ENCODE measurements at regions not wholly inside any gene's neighbourhood (a gene's known extent, or its start where the extent isn't known, plus 50 kb on each side); places are given as distances from the start of the nearest gene placed in this dataset.

DNA sequence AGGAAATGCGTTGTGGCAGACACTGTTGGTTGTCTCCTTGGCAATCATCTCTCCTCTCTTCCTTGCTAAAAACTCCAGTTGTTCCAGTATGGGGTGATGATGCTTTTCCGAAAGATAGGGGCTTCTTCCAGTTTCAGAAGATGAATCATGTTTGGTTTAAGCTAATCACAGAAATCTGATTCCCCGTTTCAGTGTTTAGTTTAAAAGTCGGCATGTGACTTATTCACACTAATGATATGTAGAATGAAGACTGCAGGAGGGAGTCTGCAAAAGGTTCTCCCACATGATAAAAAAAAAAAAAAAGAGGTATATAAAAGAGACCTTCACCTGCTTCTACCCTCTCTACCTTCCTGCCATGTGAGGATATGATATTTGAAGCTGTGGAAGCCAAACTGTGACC is 239.0 kb upstream of the SIX2 start:
- no peak overlapping the region for H3K4me3 ChIP-seq
- no peak overlapping the region for H2AFZ ChIP-seq
- H3K27ac ChIP-seq, result no peak overlapping the region
- WGBS (ENCODE audit: low lambda C conversion rate, missing lambda C conversion rate), result 65% methylated on average over 4 of the region's 4 CpGs
- no peak for DNase-seq (ENCODE audit: low spot score)
- no peaks in the 10 kb centered on the region for H3K9me2 ChIP-seq (replicated peaks; ENCODE audit: insufficient read depth)
- no peaks in the 10 kb centered on the region for H3K27me3 ChIP-seq
- H4K20me1 ChIP-seq (ENCODE audit: insufficient read depth, poor library complexity, severe bottlenecking), result no peaks in the 10 kb centered on the region
- TF ChIP-seq EZH2 (IDR thresholded peaks at IDR 0.05; ENCODE audit: borderline replicate concordance) (no peak), EZH2phosphoT487 (IDR thresholded peaks at IDR 0.05; ENCODE audit: low read depth, severe bottlenecking, unreplicated experiment) (no peak), CTCF (IDR thresholded peaks at IDR 0.05; ENCODE audit: poor library complexity) (no peak)
- no peaks in the 10 kb centered on the region for H3K79me2 ChIP-seq
- H3K9me3 ChIP-seq (ENCODE audit: low read depth), result no peaks in the 10 kb centered on the region
- H3K4me2 ChIP-seq, result no peak overlapping the region
- H3K36me3 ChIP-seq (replicated peaks; ENCODE audit: insufficient read depth, low read depth), result no peaks in the 10 kb centered on the region
- no peaks in the 10 kb centered on the region for H3K4me1 ChIP-seq (ENCODE audit: insufficient read depth)

DNA sequence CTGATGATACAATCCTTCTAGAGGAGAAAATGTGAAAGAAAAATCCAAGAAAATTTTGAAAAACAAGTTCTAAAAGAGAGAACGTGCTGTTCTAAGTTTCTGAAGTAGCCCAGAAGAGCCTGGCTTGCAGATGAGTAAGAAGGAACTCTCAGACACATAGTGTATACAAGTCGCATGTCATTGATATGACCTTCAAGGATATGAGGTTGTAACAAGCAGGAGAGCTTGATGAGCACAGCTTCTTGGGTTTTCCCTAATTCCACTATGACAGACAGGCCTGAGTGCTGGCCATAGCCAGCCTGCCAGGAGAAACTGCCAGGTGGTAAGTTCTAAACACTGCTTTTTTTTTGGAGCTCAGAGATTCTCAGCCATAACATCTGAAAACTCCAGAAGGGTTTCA is 235.7 kb upstream of the SIX2 start:
- H3K4me2 ChIP-seq, result no peak overlapping the region
- 73% methylated on average over 2 of the region's 2 CpGs for WGBS (ENCODE audit: low lambda C conversion rate, missing lambda C conversion rate)
- H3K27ac ChIP-seq, result no peak overlapping the region
- no peak for TF ChIP-seq EZH2 (IDR thresholded peaks at IDR 0.05; ENCODE audit: borderline replicate concordance)
- TF ChIP-seq CTCF (IDR thresholded peaks at IDR 0.05; ENCODE audit: poor library complexity), result no peak
- no peak for TF ChIP-seq EZH2phosphoT487 (IDR thresholded peaks at IDR 0.05; ENCODE audit: low read depth, severe bottlenecking, unreplicated experiment)
- no peaks in the 10 kb centered on the region for H3K79me2 ChIP-seq
- H2AFZ ChIP-seq, result no peak overlapping the region
- no peaks in the 10 kb centered on the region for H3K9me2 ChIP-seq (replicated peaks; ENCODE audit: insufficient read depth)
- H3K36me3 ChIP-seq (replicated peaks; ENCODE audit: insufficient read depth, low read depth), result no peaks in the 10 kb centered on the region
- no peak overlapping the region for H3K4me3 ChIP-seq
- no peaks in the 10 kb centered on the region for H3K4me1 ChIP-seq (ENCODE audit: insufficient read depth)
- H3K27me3 ChIP-seq, result no peaks in the 10 kb centered on the region
- no peaks in the 10 kb centered on the region for H4K20me1 ChIP-seq (ENCODE audit: insufficient read depth, poor library complexity, severe bottlenecking)
- DNase-seq (ENCODE audit: low spot score), result no peak
- H3K9me3 ChIP-seq (ENCODE audit: low read depth), result no peaks in the 10 kb centered on the region

- no peak overlapping the region for H3K4me2 ChIP-seq
- DNase-seq (ENCODE audit: low spot score), result peak; percentile 30
- 55% methylated on average over 6 of the region's 6 CpGs for WGBS (ENCODE audit: low lambda C conversion rate, missing lambda C conversion rate)
Observed at GRCh38 chr2:45242161-45242741, 233.0 kb upstream of the SIX2 start.

More at GRCh38 chr2:45242161-45242741, 233.0 kb upstream of the SIX2 start:
- H3K9me3 ChIP-seq (ENCODE audit: low read depth), result no peaks in the 10 kb centered on the region
- no peaks in the 10 kb centered on the region for H4K20me1 ChIP-seq (ENCODE audit: insufficient read depth, poor library complexity, severe bottlenecking)
- TF ChIP-seq EZH2phosphoT487 (IDR thresholded peaks at IDR 0.05; ENCODE audit: low read depth, severe bottlenecking, unreplicated experiment), result no peak
- no peak for TF ChIP-seq EZH2 (IDR thresholded peaks at IDR 0.05; ENCODE audit: borderline replicate concordance)
- no peak for TF ChIP-seq CTCF (IDR thresholded peaks at IDR 0.05; ENCODE audit: poor library complexity)
- H3K9me2 ChIP-seq (replicated peaks; ENCODE audit: insufficient read depth), result no peaks in the 10 kb centered on the region
- H2AFZ ChIP-seq, result no peak overlapping the region
- no peak overlapping the region for H3K27ac ChIP-seq
- no peaks in the 10 kb centered on the region for H3K36me3 ChIP-seq (replicated peaks; ENCODE audit: insufficient read depth, low read depth)
- H3K4me1 ChIP-seq (ENCODE audit: insufficient read depth), result peaks cover 10% of the 10 kb centered on the region
- H3K27me3 ChIP-seq, result no peaks in the 10 kb centered on the region
- H3K4me3 ChIP-seq, result no peak overlapping the region
- no peaks in the 10 kb centered on the region for H3K79me2 ChIP-seq
